ENCODE measurements at regions not wholly inside any gene's neighbourhood (a gene's known extent, or its start where the extent isn't known, plus 50 kb on each side); places are given as distances from the start of the nearest gene placed in this dataset.

GRCh38 chr11:42772886-42773285, 538.9 kb upstream of the API5 start:
- TF ChIP-seq CTCF (IDR thresholded peaks at IDR 0.05; ENCODE audit: low read depth, low read length, poor library complexity, severe bottlenecking) (no peak), EZH2phosphoT487 (IDR thresholded peaks at IDR 0.05; ENCODE audit: borderline replicate concordance, low read length) (no peak)
- H3K4me1 ChIP-seq (ENCODE audit: control insufficient read depth, low read length) = no peaks in the 10 kb centered on the region
- no peaks in the 10 kb centered on the region for H3K9me3 ChIP-seq (ENCODE audit: control insufficient read depth, insufficient read depth, low read length)
- H3K79me2 ChIP-seq (ENCODE audit: control insufficient read depth, low read length) = no peaks in the 10 kb centered on the region
- H3K4me2 ChIP-seq (ENCODE audit: low read length) = no peak overlapping the region
- H3K36me3 ChIP-seq (ENCODE audit: control insufficient read depth, low read length) = no peaks in the 10 kb centered on the region
- no peaks in the 10 kb centered on the region for H3K9me2 ChIP-seq (replicated peaks; ENCODE audit: control insufficient read depth, low read length)
- H4K20me1 ChIP-seq (ENCODE audit: control insufficient read depth, insufficient read depth, low read depth, low read length) = no peaks in the 10 kb centered on the region
- H3F3A ChIP-seq (ENCODE audit: control insufficient read depth, insufficient read depth) = no peaks in the 10 kb centered on the region
- no peaks in the 10 kb centered on the region for H3K27me3 ChIP-seq (ENCODE audit: control insufficient read depth, low read length)
- no peak overlapping the region for H3K4me3 ChIP-seq (ENCODE audit: low read length)
- H3K27ac ChIP-seq (ENCODE audit: low read depth, low read length) = no peak overlapping the region

GRCh38 chr11:42773729-42774128, 538.1 kb upstream of the API5 start:
- Histone ChIP-seq H3K79me2 (ENCODE audit: control insufficient read depth, low read length) (no peaks in the 10 kb centered on the region), H3K4me1 (ENCODE audit: control insufficient read depth, low read length) (no peaks in the 10 kb centered on the region), H3K27me3 (ENCODE audit: control insufficient read depth, low read length) (no peaks in the 10 kb centered on the region), H3K36me3 (ENCODE audit: control insufficient read depth, low read length) (no peaks in the 10 kb centered on the region), H3K4me2 (ENCODE audit: low read length) (no peak overlapping the region), H3K9me2 (replicated peaks; ENCODE audit: control insufficient read depth, low read length) (no peaks in the 10 kb centered on the region), H3K9me3 (ENCODE audit: control insufficient read depth, insufficient read depth, low read length) (no peaks in the 10 kb centered on the region), H3K4me3 (ENCODE audit: low read length) (no peak overlapping the region), H3K27ac (ENCODE audit: low read depth, low read length) (no peak overlapping the region), H4K20me1 (ENCODE audit: control insufficient read depth, insufficient read depth, low read depth, low read length) (no peaks in the 10 kb centered on the region), H3F3A (ENCODE audit: control insufficient read depth, insufficient read depth) (no peaks in the 10 kb centered on the region)
- no peak for TF ChIP-seq EZH2phosphoT487 (IDR thresholded peaks at IDR 0.05; ENCODE audit: borderline replicate concordance, low read length)
- no peak for TF ChIP-seq CTCF (IDR thresholded peaks at IDR 0.05; ENCODE audit: low read depth, low read length, poor library complexity, severe bottlenecking)

- Histone ChIP-seq H3K9me3 (ENCODE audit: control insufficient read depth, insufficient read depth, low read length) (no peaks in the 10 kb centered on the region), H3K27ac (ENCODE audit: low read depth, low read length) (no peak overlapping the region), H3K9me2 (replicated peaks; ENCODE audit: control insufficient read depth, low read length) (no peaks in the 10 kb centered on the region), H3K79me2 (ENCODE audit: control insufficient read depth, low read length) (no peaks in the 10 kb centered on the region), H3F3A (ENCODE audit: control insufficient read depth, insufficient read depth) (no peaks in the 10 kb centered on the region), H3K27me3 (ENCODE audit: control insufficient read depth, low read length) (no peaks in the 10 kb centered on the region), H4K20me1 (ENCODE audit: control insufficient read depth, insufficient read depth, low read depth, low read length) (no peaks in the 10 kb centered on the region), H3K36me3 (ENCODE audit: control insufficient read depth, low read length) (no peaks in the 10 kb centered on the region), H3K4me2 (ENCODE audit: low read length) (no peak overlapping the region), H3K4me1 (ENCODE audit: control insufficient read depth, low read length) (no peaks in the 10 kb centered on the region), H3K4me3 (ENCODE audit: low read length) (no peak overlapping the region)
- TF ChIP-seq EZH2phosphoT487 (IDR thresholded peaks at IDR 0.05; ENCODE audit: borderline replicate concordance, low read length) (no peak), CTCF (IDR thresholded peaks at IDR 0.05; ENCODE audit: low read depth, low read length, poor library complexity, severe bottlenecking) (no peak)
Measured at GRCh38 chr11:42774567-42774966, 537.2 kb upstream of the API5 start.

GRCh38 chr11:42777776-42778175, 534.0 kb upstream of the API5 start:
- Histone ChIP-seq H3K27me3 (ENCODE audit: control insufficient read depth, low read length) (no peaks in the 10 kb centered on the region), H3K4me1 (ENCODE audit: control insufficient read depth, low read length) (no peaks in the 10 kb centered on the region), H3K9me2 (replicated peaks; ENCODE audit: control insufficient read depth, low read length) (no peaks in the 10 kb centered on the region), H3K9me3 (ENCODE audit: control insufficient read depth, insufficient read depth, low read length) (no peaks in the 10 kb centered on the region), H3F3A (ENCODE audit: control insufficient read depth, insufficient read depth) (no peaks in the 10 kb centered on the region), H3K4me2 (ENCODE audit: low read length) (no peak overlapping the region), H4K20me1 (ENCODE audit: control insufficient read depth, insufficient read depth, low read depth, low read length) (no peaks in the 10 kb centered on the region), H3K36me3 (ENCODE audit: control insufficient read depth, low read length) (no peaks in the 10 kb centered on the region), H3K27ac (ENCODE audit: low read depth, low read length) (no peak overlapping the region), H3K4me3 (ENCODE audit: low read length) (no peak overlapping the region), H3K79me2 (ENCODE audit: control insufficient read depth, low read length) (no peaks in the 10 kb centered on the region)
- no peak for TF ChIP-seq CTCF (IDR thresholded peaks at IDR 0.05; ENCODE audit: low read depth, low read length, poor library complexity, severe bottlenecking)
- no peak for TF ChIP-seq EZH2phosphoT487 (IDR thresholded peaks at IDR 0.05; ENCODE audit: borderline replicate concordance, low read length)

All from DOHH2 (cell line).